IMR-90 (cell line): ENCODE measurements at regions not wholly inside any gene's neighbourhood (a gene's known extent, or its start where the extent isn't known, plus 50 kb on each side); places are given as distances from the start of the nearest gene placed in this dataset.

Experiments used
- ATAC-seq: fragments of 200-7000 bp; cut with Tn5 transposase; 2 replicates; pipeline ENCODE4 v1.9.1; 2020; ENCODE audit warnings: low read depth, mild to moderate bottlenecking, moderate library complexity
- BruUV-seq: library from RNA; stranded (reverse); fragments of 400-500 nt; replicated peaks from 2 replicates; lab custom pipeline; 2021; lab: Mats Ljungman, UMichigan
- CTCF ChIA-PET: fragments of 300-600 bp; formaldehyde crosslinking; extraction: SDS; loops from one replicate; lab custom pipeline; 2021; ENCODE audit warnings: antibody characterized with exemption; lab: Yijun Ruan, JAX
- POLR2A ChIA-PET: fragments of 300-600 bp; sonication (Branson Sonifier 250); formaldehyde crosslinking; loops from one replicate; lab custom pipeline; 2022; ENCODE audit warnings: antibody characterized with exemption; ENCODE audit not compliant: unreplicated experiment; lab: Charles Lee
- DNase-seq: peaks from one replicate; pipeline ENCODE4 v3.0.0; 2013
- H2AFZ ChIP-seq: replicated peaks from 2 replicates; pipeline ENCODE3; 2013; ENCODE audit warnings: low read length, mild to moderate bottlenecking; ENCODE audit not compliant: poor library complexity
- H2AK5ac ChIP-seq: 2 replicates; pipeline ENCODE4 v1.6.1; 2013; ENCODE audit warnings: low read depth, low read length, inconsistent platforms
- H2AK9ac ChIP-seq: replicated peaks from 2 replicates; pipeline ENCODE3; 2013; ENCODE audit warnings: mild to moderate bottlenecking, low read depth, low read length, moderate library complexity; ENCODE audit not compliant: poor library complexity
- H2BK120ac ChIP-seq: 2 replicates; pipeline ENCODE4 v1.6.1; 2013; ENCODE audit warnings: low read depth, low read length, inconsistent platforms
- H2BK15ac ChIP-seq: 3 replicates; pipeline ENCODE4 v1.6.1; 2013; ENCODE audit warnings: low read depth, low read length, inconsistent platforms
- H2BK20ac ChIP-seq: 2 replicates; pipeline ENCODE4 v1.6.1; 2013; ENCODE audit warnings: low read depth, mild to moderate bottlenecking, inconsistent platforms, low read length, moderate library complexity
- H2BK5ac ChIP-seq: 2 replicates; pipeline ENCODE4 v1.6.1; 2013; ENCODE audit warnings: mild to moderate bottlenecking, low read depth, low read length, inconsistent platforms; ENCODE audit not compliant: poor library complexity, severe bottlenecking
- H3K14ac ChIP-seq: replicated peaks from 2 replicates; pipeline ENCODE4 v1.6.1; 2013; ENCODE audit warnings: low read depth, low read length, inconsistent platforms
- H3K18ac ChIP-seq: 2 replicates; pipeline ENCODE4 v1.6.1; 2013; ENCODE audit warnings: low read depth, low read length, control low read depth
- H3K23ac ChIP-seq: 2 replicates; pipeline ENCODE4 v1.6.1; 2013; ENCODE audit warnings: low read depth, low read length, inconsistent platforms
- H3K27ac ChIP-seq: 2 replicates; pipeline ENCODE4 v1.5.1; 2013; ENCODE audit warnings: mild to moderate bottlenecking, control low read depth, low read length; ENCODE audit not compliant: insufficient read depth
- H3K27me3 ChIP-seq: 2 replicates; pipeline ENCODE4 v1.6.1; 2013; ENCODE audit warnings: low read length; ENCODE audit not compliant: control insufficient read depth, insufficient read depth
- H3K36me3 ChIP-seq: 2 replicates; pipeline ENCODE4 v1.6.1; 2013; ENCODE audit warnings: low read length, mixed read lengths; ENCODE audit not compliant: control insufficient read depth, insufficient read depth
- H3K4ac ChIP-seq: 2 replicates; pipeline ENCODE4 v1.6.1; 2013; ENCODE audit warnings: low read depth, low read length, inconsistent platforms
- H3K4me1 ChIP-seq: 2 replicates; pipeline ENCODE4 v1.6.1; 2013; ENCODE audit warnings: low read length, mixed read lengths; ENCODE audit not compliant: control insufficient read depth, insufficient read depth
- H3K4me2 ChIP-seq: 2 replicates; pipeline ENCODE4 v1.6.1; 2013; ENCODE audit warnings: low read depth, mild to moderate bottlenecking, control low read depth, low read length, moderate library complexity
- H3K4me3 ChIP-seq: 2 replicates; pipeline ENCODE4 v1.5.1; 2013; ENCODE audit warnings: low read depth, mild to moderate bottlenecking, control low read depth, low read length, moderate library complexity; ENCODE audit not compliant: insufficient read depth
- H3K56ac ChIP-seq: 2 replicates; pipeline ENCODE4 v1.6.1; 2013; ENCODE audit warnings: low read length, inconsistent platforms; ENCODE audit not compliant: insufficient read depth; ENCODE audit errors: extremely low read depth
- H3K79me1 ChIP-seq, 2 experiments: 2 replicates each; pipeline ENCODE4 v1.6.1; 2013; ENCODE audit warnings: low read length in 2 of 2, inconsistent platforms in 1 of 2, low read depth in 1 of 2
- H3K9ac ChIP-seq: 2 replicates; pipeline ENCODE4 v1.6.1; 2013; ENCODE audit warnings: low read depth, low read length, control low read depth
- H3K9me1 ChIP-seq: 2 replicates; pipeline ENCODE4 v1.6.1; 2013; ENCODE audit warnings: low read length, inconsistent platforms; ENCODE audit not compliant: insufficient read depth
- H3K9me3 ChIP-seq: 2 replicates; pipeline ENCODE4 v1.6.1; 2013; ENCODE audit warnings: low read length; ENCODE audit not compliant: control insufficient read depth, insufficient read depth
- H4K20me1 ChIP-seq: 2 replicates; pipeline ENCODE4 v1.6.1; 2013; ENCODE audit warnings: low read length, inconsistent platforms; ENCODE audit not compliant: insufficient read depth
- H4K5ac ChIP-seq: 2 replicates; pipeline ENCODE4 v1.6.1; 2013; ENCODE audit warnings: mild to moderate bottlenecking, low read depth, low read length, control low read depth
- H4K8ac ChIP-seq, 2 experiments: 2 replicates each; pipeline ENCODE4 v1.6.1; 2013; ENCODE audit warnings: low read depth in 2 of 2, low read length in 2 of 2, control low read depth in 1 of 2, inconsistent platforms in 1 of 2
- H4K91ac ChIP-seq: 2 replicates; pipeline ENCODE4 v1.6.1; 2013; ENCODE audit warnings: low read depth, low read length, inconsistent platforms; ENCODE audit not compliant: insufficient read depth
- MAFK ChIP-seq: IDR thresholded peaks from 2 replicates; pipeline ENCODE4 v1.6.1; 2012; ENCODE audit warnings: low read depth, low read length, improper control_type of control experiment
- MAZ ChIP-seq: IDR thresholded peaks from 2 replicates; pipeline ENCODE4 v1.6.1; 2012; ENCODE audit warnings: low read depth, mild to moderate bottlenecking, low read length, improper control_type of control experiment, moderate library complexity, borderline replicate concordance
- WGBS, 2 experiments: methylation state at CpG; one replicate each; pipeline versions ENCODE4 v1.1.5 to v1.1.7; 2013; ENCODE audit warnings: missing lambda C conversion rate in 2 of 2; ENCODE audit not compliant: insufficient read length in 1 of 2; ENCODE audit errors: extremely low coverage in 2 of 2; 5-methylcytosine and 5-hydroxymethylcytosine counted together
- dilution Hi-C: fragments of 300-500 bp; cut with HindIII; formaldehyde crosslinking; loops from one replicate; pipeline ENCODE4 v1.14.3; 2018; ENCODE audit warnings: low sequenced_read_pairs; ENCODE audit not compliant: unreplicated experiment
- in situ Hi-C: fragments of 300-500 bp; cut with MboI; formaldehyde crosslinking; loops from 3 replicates; pipeline ENCODE4 v1.14.3; 2019; ENCODE audit warnings: low sequenced_read_pairs, inconsistent platforms, mixed read lengths
- intact Hi-C: fragments of 100-400 bp; cut with micrococcal nuclease; formaldehyde crosslinking; loops from 2 replicates; pipeline ENCODE4 v1.10.0; 2022
- TF ChIP-seq, protein P1 (sequence below): conservative IDR thresholded peaks from 2 replicates; pipeline ENCODE4 v1.5.1; 2012; ENCODE audit warnings: mild to moderate bottlenecking, low read depth, low read length, improper control_type of control experiment
- TF ChIP-seq, protein P2 (sequence below): fragments of 150-350 bp; IDR thresholded peaks from 2 replicates; pipeline ENCODE4 v1.6.1; 2017; ENCODE audit warnings: mild to moderate bottlenecking, antibody characterized with exemption, low read length, low read depth

DNA sequence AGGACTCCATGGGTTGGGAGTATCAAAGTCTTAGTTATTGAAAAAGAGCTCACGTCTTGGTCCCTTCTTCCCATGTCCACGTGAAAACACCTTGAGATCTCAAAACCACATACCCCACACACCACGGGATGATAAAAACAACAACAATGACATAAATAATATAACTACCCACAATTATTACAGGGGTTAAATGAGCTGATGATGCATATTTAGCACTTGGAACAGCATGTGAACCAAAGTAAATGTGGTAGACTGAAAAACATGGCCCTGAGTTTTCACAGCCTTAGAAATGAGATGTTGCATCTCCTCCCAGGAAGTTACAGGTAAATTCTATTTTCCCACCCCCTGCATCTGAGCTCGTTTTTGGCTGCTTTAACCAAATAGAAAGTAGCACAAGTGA is 208.9 kb downstream of the C16orf95 start:
- Histone ChIP-seq H2BK5ac (no peak overlapping the region), H3K9me1 (no peaks in the 10 kb centered on the region), H3K4me3 (no peak overlapping the region), H3K36me3 (no peaks in the 10 kb centered on the region), H3K9me3 (0 out of 2 replicates have a peak, but pooled peaks cover 3% of the 10 kb centered on the region), H3K56ac (no peak overlapping the region), H3K23ac (no peak overlapping the region), H3K79me1 (no peaks in the 10 kb centered on the region), H4K20me1 (no peaks in the 10 kb centered on the region), H3K27ac (no peak overlapping the region), H4K8ac (no peak overlapping the region), H2AK5ac (no peak overlapping the region), H2AK9ac (no peak overlapping the region), H4K5ac (no peak overlapping the region), H3K9ac (no peak overlapping the region), H2BK20ac (no peak overlapping the region), H3K14ac (no peak overlapping the region), H3K4me2 (no peak overlapping the region), H3K4me1 (no peaks in the 10 kb centered on the region), H3K4ac (no peak overlapping the region), H2AFZ (no peak overlapping the region), H4K91ac (no peak overlapping the region), H3K18ac (no peak overlapping the region), H2BK120ac (no peak overlapping the region), H2BK15ac (no peak overlapping the region), H3K27me3 (peaks cover 27% of the 10 kb centered on the region)
- POLR2A ChIA-PET, result interaction anchor here (0.7 kb wide), 1 partner anchor 14 kb away, joined by 3 read pairs; no protein-coding TSS in a partner anchor
- CTCF ChIA-PET, result no interaction called here
- intact Hi-C loops (no loop called here), in situ Hi-C loops (no loop called here), dilution Hi-C loops (no loop called here)
- BruUV-seq, result no TSS peak
- DNase-seq (no peak), ATAC-seq (no peak)
- TF ChIP-seq MAFK (peak; percentile 66), MAZ (no peak)
- TF ChIP-seq, protein P1, sequence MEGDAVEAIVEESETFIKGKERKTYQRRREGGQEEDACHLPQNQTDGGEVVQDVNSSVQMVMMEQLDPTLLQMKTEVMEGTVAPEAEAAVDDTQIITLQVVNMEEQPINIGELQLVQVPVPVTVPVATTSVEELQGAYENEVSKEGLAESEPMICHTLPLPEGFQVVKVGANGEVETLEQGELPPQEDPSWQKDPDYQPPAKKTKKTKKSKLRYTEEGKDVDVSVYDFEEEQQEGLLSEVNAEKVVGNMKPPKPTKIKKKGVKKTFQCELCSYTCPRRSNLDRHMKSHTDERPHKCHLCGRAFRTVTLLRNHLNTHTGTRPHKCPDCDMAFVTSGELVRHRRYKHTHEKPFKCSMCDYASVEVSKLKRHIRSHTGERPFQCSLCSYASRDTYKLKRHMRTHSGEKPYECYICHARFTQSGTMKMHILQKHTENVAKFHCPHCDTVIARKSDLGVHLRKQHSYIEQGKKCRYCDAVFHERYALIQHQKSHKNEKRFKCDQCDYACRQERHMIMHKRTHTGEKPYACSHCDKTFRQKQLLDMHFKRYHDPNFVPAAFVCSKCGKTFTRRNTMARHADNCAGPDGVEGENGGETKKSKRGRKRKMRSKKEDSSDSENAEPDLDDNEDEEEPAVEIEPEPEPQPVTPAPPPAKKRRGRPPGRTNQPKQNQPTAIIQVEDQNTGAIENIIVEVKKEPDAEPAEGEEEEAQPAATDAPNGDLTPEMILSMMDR, result no peak
- TF ChIP-seq, protein P2, sequence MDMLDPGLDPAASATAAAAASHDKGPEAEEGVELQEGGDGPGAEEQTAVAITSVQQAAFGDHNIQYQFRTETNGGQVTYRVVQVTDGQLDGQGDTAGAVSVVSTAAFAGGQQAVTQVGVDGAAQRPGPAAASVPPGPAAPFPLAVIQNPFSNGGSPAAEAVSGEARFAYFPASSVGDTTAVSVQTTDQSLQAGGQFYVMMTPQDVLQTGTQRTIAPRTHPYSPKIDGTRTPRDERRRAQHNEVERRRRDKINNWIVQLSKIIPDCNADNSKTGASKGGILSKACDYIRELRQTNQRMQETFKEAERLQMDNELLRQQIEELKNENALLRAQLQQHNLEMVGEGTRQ, result no peak
- no CpG with 5 or more reads among the region's 4 CpGs for WGBS, 2 experiments
